K562 (cell line): ENCODE measurements at regions not wholly inside any gene's neighbourhood (a gene's known extent, or its start where the extent isn't known, plus 50 kb on each side); places are given as distances from the start of the nearest gene placed in this dataset.

Experiments
- DPF2 ChIP-seq: fragments of 450-650 bp; IDR thresholded peaks from 2 replicates; pipeline ENCODE4 v1.6.1; 2016
- GATA2 ChIP-seq: sonication (generic); formaldehyde crosslinking; IDR thresholded peaks from 2 replicates; pipeline ENCODE4 v1.4.0; 2020; ENCODE audit warnings: mild to moderate bottlenecking, missing genetic modification reagents
- MTA2 ChIP-seq: fragments of 450-650 bp; IDR thresholded peaks from 2 replicates; pipeline ENCODE4 v1.6.1; 2016; ENCODE audit warnings: low read depth
- NFATC3 ChIP-seq: fragments of 450-650 bp; IDR thresholded peaks from 2 replicates; pipeline ENCODE4 v1.6.1; 2017; ENCODE audit warnings: mild to moderate bottlenecking
- PHB ChIP-seq: fragments of 250-450 bp; sonication (Bioruptor Pico); IDR thresholded peaks from 2 replicates; pipeline ENCODE4 v1.5.0; 2021
- POLR2A ChIP-seq: fragments of 450-650 bp; conservative IDR thresholded peaks from 2 replicates; pipeline ENCODE4 v1.6.1; 2016
- RFX5 ChIP-seq: IDR thresholded peaks from 2 replicates; pipeline ENCODE4 v1.6.1; 2011; ENCODE audit warnings: low read depth, mild to moderate bottlenecking, improper control_type of control experiment, low read length
- SMARCE1 ChIP-seq: fragments of 450-650 bp; IDR thresholded peaks from 2 replicates; pipeline ENCODE4 v1.7.1; 2016; ENCODE audit warnings: mild to moderate bottlenecking
- TRIM28 ChIP-seq: fragments of 450-650 bp; IDR thresholded peaks from 2 replicates; pipeline ENCODE4 v1.6.1; 2017
- XRCC4 ChIP-seq: IDR thresholded peaks from one replicate; pipeline ENCODE4 v1.6.1; 2011; ENCODE audit not compliant: insufficient read depth, insufficient read length; ENCODE audit errors: extremely low read depth
- ZNF232 ChIP-seq: sonication (generic); formaldehyde crosslinking; IDR thresholded peaks from 2 replicates; pipeline ENCODE4 v1.8.0; 2022; ENCODE audit warnings: mild to moderate bottlenecking, missing genetic modification reagents
- ZNF41 ChIP-seq: fragments of 250-450 bp; sonication (Bioruptor Pico); conservative IDR thresholded peaks from 2 replicates; pipeline ENCODE4 v1.4.0; 2020; ENCODE audit warnings: mild to moderate bottlenecking
- ZNF431 ChIP-seq: sonication (generic); formaldehyde crosslinking; IDR thresholded peaks from 2 replicates; pipeline ENCODE4 v1.8.0; 2022; ENCODE audit warnings: mild to moderate bottlenecking, missing genetic modification reagents
- ZZZ3 ChIP-seq: fragments of 450-650 bp; IDR thresholded peaks from 2 replicates; pipeline ENCODE4 v1.6.1; 2016; ENCODE audit warnings: antibody characterized with exemption, mild to moderate bottlenecking, moderate library complexity
- TF ChIP-seq, protein P1 (sequence below): fragments of 450-650 bp; conservative IDR thresholded peaks from 2 replicates; pipeline ENCODE4 v1.6.1; 2016; ENCODE audit warnings: missing genetic modification characterization, low read depth, mild to moderate bottlenecking, control low read depth, missing compliant biosample characterization
- TF ChIP-seq, protein P2 (sequence below): fragments of 250-450 bp; sonication (Bioruptor Pico); IDR thresholded peaks from 2 replicates; pipeline ENCODE4 v1.4.0; 2020
- TF ChIP-seq, protein P3 (sequence below): sonication (generic); formaldehyde crosslinking; IDR thresholded peaks from 2 replicates; pipeline ENCODE4 v1.8.1; 2023; ENCODE audit warnings: mild to moderate bottlenecking, missing genetic modification reagents
- TF ChIP-seq, protein P4 (sequence below): fragments of 200-400 bp; formaldehyde crosslinking; IDR thresholded peaks from 2 replicates; pipeline ENCODE4 v1.6.1; 2017; ENCODE audit warnings: mild to moderate bottlenecking, low read depth, low read length, moderate library complexity
- TF ChIP-seq, protein P5 (sequence below), 2 experiments: IDR thresholded peaks in 1 of 2; conservative IDR thresholded peaks in 1 of 2; 2 replicates each; pipeline ENCODE4 v1.6.1; 2016; ENCODE audit warnings: low read depth in 2 of 2, mild to moderate bottlenecking in 1 of 2, missing compliant biosample characterization in 1 of 2, missing genetic modification characterization in 1 of 2, moderate library complexity in 1 of 2
- TF ChIP-seq, protein P6 (sequence below): conservative IDR thresholded peaks from 2 replicates; pipeline ENCODE4 v1.6.1; 2011; ENCODE audit warnings: low read depth, mild to moderate bottlenecking, low read length; ENCODE audit not compliant: control insufficient read depth

DNA sequence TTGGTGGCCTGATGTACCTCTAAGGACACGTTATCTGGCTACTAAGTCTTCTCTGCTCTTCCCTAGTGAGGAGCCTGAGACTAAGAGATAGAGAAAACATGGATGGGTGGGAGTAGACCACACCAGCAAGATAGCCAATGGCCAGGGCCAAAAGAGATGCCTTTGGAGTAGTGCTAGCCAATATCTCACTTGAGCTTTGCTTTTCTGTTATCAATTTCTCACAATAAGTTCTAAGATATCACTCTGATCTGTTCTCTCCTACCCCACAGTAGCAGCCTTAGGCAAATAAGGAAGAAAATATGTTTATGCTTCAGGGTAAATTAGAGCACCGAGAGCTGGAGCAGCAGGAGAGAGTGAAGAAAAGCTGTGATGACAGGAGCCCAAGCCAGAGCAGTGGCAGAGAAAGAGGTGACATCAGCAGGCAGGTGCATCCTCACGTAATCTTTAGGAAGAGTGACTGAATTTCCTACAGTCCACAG, 343.9 kb upstream of the NOCT start (continued):
- TF ChIP-seq ZNF41 (CRISPR knock-in tag): no peak
- TF ChIP-seq ZNF232 (CRISPR knock-in tag): no peak
- TF ChIP-seq SMARCE1: peak; percentile 93
- TF ChIP-seq RFX5: no peak
- TF ChIP-seq, protein P1, sequence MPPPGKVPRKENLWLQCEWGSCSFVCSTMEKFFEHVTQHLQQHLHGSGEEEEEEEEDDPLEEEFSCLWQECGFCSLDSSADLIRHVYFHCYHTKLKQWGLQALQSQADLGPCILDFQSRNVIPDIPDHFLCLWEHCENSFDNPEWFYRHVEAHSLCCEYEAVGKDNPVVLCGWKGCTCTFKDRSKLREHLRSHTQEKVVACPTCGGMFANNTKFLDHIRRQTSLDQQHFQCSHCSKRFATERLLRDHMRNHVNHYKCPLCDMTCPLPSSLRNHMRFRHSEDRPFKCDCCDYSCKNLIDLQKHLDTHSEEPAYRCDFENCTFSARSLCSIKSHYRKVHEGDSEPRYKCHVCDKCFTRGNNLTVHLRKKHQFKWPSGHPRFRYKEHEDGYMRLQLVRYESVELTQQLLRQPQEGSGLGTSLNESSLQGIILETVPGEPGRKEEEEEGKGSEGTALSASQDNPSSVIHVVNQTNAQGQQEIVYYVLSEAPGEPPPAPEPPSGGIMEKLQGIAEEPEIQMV (tag): no peak
- TF ChIP-seq NFATC3: no peak
- TF ChIP-seq, protein P2, sequence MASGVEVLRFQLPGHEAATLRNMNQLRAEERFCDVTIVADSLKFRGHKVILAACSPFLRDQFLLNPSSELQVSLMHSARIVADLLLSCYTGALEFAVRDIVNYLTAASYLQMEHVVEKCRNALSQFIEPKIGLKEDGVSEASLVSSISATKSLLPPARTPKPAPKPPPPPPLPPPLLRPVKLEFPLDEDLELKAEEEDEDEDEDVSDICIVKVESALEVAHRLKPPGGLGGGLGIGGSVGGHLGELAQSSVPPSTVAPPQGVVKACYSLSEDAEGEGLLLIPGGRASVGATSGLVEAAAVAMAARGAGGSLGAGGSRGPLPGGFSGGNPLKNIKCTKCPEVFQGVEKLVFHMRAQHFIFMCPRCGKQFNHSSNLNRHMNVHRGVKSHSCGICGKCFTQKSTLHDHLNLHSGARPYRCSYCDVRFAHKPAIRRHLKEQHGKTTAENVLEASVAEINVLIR (CRISPR knock-in tag): no peak
- no peak for TF ChIP-seq XRCC4
- no peak for TF ChIP-seq ZZZ3
- TF ChIP-seq, protein P3, sequence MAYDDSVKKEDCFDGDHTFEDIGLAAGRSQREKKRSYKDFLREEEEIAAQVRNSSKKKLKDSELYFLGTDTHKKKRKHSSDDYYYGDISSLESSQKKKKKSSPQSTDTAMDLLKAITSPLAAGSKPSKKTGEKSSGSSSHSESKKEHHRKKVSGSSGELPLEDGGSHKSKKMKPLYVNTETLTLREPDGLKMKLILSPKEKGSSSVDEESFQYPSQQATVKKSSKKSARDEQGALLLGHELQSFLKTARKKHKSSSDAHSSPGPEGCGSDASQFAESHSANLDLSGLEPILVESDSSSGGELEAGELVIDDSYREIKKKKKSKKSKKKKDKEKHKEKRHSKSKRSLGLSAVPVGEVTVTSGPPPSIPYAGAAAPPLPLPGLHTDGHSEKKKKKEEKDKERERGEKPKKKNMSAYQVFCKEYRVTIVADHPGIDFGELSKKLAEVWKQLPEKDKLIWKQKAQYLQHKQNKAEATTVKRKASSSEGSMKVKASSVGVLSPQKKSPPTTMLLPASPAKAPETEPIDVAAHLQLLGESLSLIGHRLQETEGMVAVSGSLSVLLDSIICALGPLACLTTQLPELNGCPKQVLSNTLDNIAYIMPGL (CRISPR knock-in tag): no peak
- TF ChIP-seq GATA2 (CRISPR knock-in tag): peak; percentile 71
- TF ChIP-seq POLR2A: no peak
- TF ChIP-seq, protein P4, sequence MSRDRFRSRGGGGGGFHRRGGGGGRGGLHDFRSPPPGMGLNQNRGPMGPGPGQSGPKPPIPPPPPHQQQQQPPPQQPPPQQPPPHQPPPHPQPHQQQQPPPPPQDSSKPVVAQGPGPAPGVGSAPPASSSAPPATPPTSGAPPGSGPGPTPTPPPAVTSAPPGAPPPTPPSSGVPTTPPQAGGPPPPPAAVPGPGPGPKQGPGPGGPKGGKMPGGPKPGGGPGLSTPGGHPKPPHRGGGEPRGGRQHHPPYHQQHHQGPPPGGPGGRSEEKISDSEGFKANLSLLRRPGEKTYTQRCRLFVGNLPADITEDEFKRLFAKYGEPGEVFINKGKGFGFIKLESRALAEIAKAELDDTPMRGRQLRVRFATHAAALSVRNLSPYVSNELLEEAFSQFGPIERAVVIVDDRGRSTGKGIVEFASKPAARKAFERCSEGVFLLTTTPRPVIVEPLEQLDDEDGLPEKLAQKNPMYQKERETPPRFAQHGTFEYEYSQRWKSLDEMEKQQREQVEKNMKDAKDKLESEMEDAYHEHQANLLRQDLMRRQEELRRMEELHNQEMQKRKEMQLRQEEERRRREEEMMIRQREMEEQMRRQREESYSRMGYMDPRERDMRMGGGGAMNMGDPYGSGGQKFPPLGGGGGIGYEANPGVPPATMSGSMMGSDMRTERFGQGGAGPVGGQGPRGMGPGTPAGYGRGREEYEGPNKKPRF: no peak
- TF ChIP-seq, protein P5, sequence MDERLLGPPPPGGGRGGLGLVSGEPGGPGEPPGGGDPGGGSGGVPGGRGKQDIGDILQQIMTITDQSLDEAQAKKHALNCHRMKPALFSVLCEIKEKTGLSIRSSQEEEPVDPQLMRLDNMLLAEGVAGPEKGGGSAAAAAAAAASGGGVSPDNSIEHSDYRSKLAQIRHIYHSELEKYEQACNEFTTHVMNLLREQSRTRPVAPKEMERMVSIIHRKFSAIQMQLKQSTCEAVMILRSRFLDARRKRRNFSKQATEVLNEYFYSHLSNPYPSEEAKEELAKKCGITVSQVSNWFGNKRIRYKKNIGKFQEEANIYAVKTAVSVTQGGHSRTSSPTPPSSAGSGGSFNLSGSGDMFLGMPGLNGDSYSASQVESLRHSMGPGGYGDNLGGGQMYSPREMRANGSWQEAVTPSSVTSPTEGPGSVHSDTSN (CRISPR knock-in tag; IDR thresholded peaks at IDR 0.05; ENCODE audit: low read depth): no peak
- TF ChIP-seq, protein P5 (tag; conservative IDR thresholded peaks at IDR 0.05; ENCODE audit: low read depth): no peak
- TF ChIP-seq DPF2: peak; percentile 96
- no peak for TF ChIP-seq TRIM28
- no peak for TF ChIP-seq ZNF431
- no peak for TF ChIP-seq PHB (CRISPR knock-in tag)
- TF ChIP-seq MTA2: peak; percentile 94
- TF ChIP-seq, protein P6, sequence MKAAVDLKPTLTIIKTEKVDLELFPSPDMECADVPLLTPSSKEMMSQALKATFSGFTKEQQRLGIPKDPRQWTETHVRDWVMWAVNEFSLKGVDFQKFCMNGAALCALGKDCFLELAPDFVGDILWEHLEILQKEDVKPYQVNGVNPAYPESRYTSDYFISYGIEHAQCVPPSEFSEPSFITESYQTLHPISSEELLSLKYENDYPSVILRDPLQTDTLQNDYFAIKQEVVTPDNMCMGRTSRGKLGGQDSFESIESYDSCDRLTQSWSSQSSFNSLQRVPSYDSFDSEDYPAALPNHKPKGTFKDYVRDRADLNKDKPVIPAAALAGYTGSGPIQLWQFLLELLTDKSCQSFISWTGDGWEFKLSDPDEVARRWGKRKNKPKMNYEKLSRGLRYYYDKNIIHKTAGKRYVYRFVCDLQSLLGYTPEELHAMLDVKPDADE: no peak
